ENCODE measurements at regions not wholly inside any gene's neighbourhood (a gene's known extent, or its start where the extent isn't known, plus 50 kb on each side); places are given as distances from the start of the nearest gene placed in this dataset.

- WGBS (ENCODE audit: low lambda C conversion rate, missing lambda C conversion rate): 31% methylated on average over 2 of the region's 2 CpGs
- Histone ChIP-seq H3K9me2 (replicated peaks; ENCODE audit: insufficient read depth) (no peaks in the 10 kb centered on the region), H4K20me1 (ENCODE audit: insufficient read depth, poor library complexity, severe bottlenecking) (no peaks in the 10 kb centered on the region), H3K79me2 (no peaks in the 10 kb centered on the region), H2AFZ (peak overlapping the region; percentile 12), H3K9me3 (ENCODE audit: low read depth) (no peaks in the 10 kb centered on the region), H3K27ac (peak overlapping the region; percentile 13), H3K4me1 (ENCODE audit: insufficient read depth) (no peaks in the 10 kb centered on the region), H3K4me3 (no peak overlapping the region), H3K27me3 (no peaks in the 10 kb centered on the region), H3K36me3 (replicated peaks; ENCODE audit: insufficient read depth, low read depth) (no peaks in the 10 kb centered on the region), H3K4me2 (peak overlapping the region; percentile 35)
- no peak for DNase-seq (ENCODE audit: low spot score)
- no peak for TF ChIP-seq EZH2 (IDR thresholded peaks at IDR 0.05; ENCODE audit: borderline replicate concordance)
- TF ChIP-seq CTCF (IDR thresholded peaks at IDR 0.05; ENCODE audit: poor library complexity): no peak
- TF ChIP-seq EZH2phosphoT487 (IDR thresholded peaks at IDR 0.05; ENCODE audit: low read depth, severe bottlenecking, unreplicated experiment): no peak
Observed at GRCh38 chr10:58451193-58451889, 61.3 kb upstream of the BICC1 start.

- H3K4me2 ChIP-seq: no peak overlapping the region
- H3K36me3 ChIP-seq (replicated peaks; ENCODE audit: insufficient read depth, low read depth): no peaks in the 10 kb centered on the region
- no peaks in the 10 kb centered on the region for H3K9me2 ChIP-seq (replicated peaks; ENCODE audit: insufficient read depth)
- no peaks in the 10 kb centered on the region for H3K27me3 ChIP-seq
- TF ChIP-seq CTCF (IDR thresholded peaks at IDR 0.05; ENCODE audit: poor library complexity): no peak
- no peak for TF ChIP-seq EZH2 (IDR thresholded peaks at IDR 0.05; ENCODE audit: borderline replicate concordance)
- TF ChIP-seq EZH2phosphoT487 (IDR thresholded peaks at IDR 0.05; ENCODE audit: low read depth, severe bottlenecking, unreplicated experiment): no peak
- H3K9me3 ChIP-seq (ENCODE audit: low read depth): no peaks in the 10 kb centered on the region
- H2AFZ ChIP-seq: no peak overlapping the region
- H3K4me1 ChIP-seq (ENCODE audit: insufficient read depth): no peaks in the 10 kb centered on the region
- no peaks in the 10 kb centered on the region for H3K79me2 ChIP-seq
- H3K27ac ChIP-seq: no peak overlapping the region
- WGBS (ENCODE audit: low lambda C conversion rate, missing lambda C conversion rate): 71% methylated on average over 3 of the region's 3 CpGs
- H4K20me1 ChIP-seq (ENCODE audit: insufficient read depth, poor library complexity, severe bottlenecking): no peaks in the 10 kb centered on the region
- DNase-seq (ENCODE audit: low spot score): no peak
- H3K4me3 ChIP-seq: no peak overlapping the region
Observed at GRCh38 chr10:58453105-58453504, 59.6 kb upstream of the BICC1 start.

- DNase-seq (ENCODE audit: low spot score): no peak
- Histone ChIP-seq H3K4me2 (no peak overlapping the region), H3K4me3 (no peak overlapping the region), H2AFZ (no peak overlapping the region), H3K27ac (no peak overlapping the region), H3K9me3 (ENCODE audit: low read depth) (no peaks in the 10 kb centered on the region), H3K36me3 (replicated peaks; ENCODE audit: insufficient read depth, low read depth) (no peaks in the 10 kb centered on the region), H4K20me1 (ENCODE audit: insufficient read depth, poor library complexity, severe bottlenecking) (no peaks in the 10 kb centered on the region), H3K4me1 (ENCODE audit: insufficient read depth) (no peaks in the 10 kb centered on the region), H3K9me2 (replicated peaks; ENCODE audit: insufficient read depth) (no peaks in the 10 kb centered on the region), H3K79me2 (no peaks in the 10 kb centered on the region), H3K27me3 (no peaks in the 10 kb centered on the region)
- no peak for TF ChIP-seq EZH2 (IDR thresholded peaks at IDR 0.05; ENCODE audit: borderline replicate concordance)
- no peak for TF ChIP-seq EZH2phosphoT487 (IDR thresholded peaks at IDR 0.05; ENCODE audit: low read depth, severe bottlenecking, unreplicated experiment)
- WGBS (ENCODE audit: low lambda C conversion rate, missing lambda C conversion rate): 89% methylated on average over 2 of the region's 2 CpGs
Observed at GRCh38 chr10:58456179-58456578, 56.5 kb upstream of the BICC1 start.

GRCh38 chr10:58457761-58458616, 54.7 kb upstream of the BICC1 start:
- TF ChIP-seq EZH2 (IDR thresholded peaks at IDR 0.05; ENCODE audit: borderline replicate concordance) (no peak), CTCF (IDR thresholded peaks at IDR 0.05; ENCODE audit: poor library complexity) (no peak), EZH2phosphoT487 (IDR thresholded peaks at IDR 0.05; ENCODE audit: low read depth, severe bottlenecking, unreplicated experiment) (no peak)
- no peak overlapping the region for H2AFZ ChIP-seq
- H3K27ac ChIP-seq: peak overlapping the region; percentile 45
- no peaks in the 10 kb centered on the region for H3K4me1 ChIP-seq (ENCODE audit: insufficient read depth)
- no peak overlapping the region for H3K4me3 ChIP-seq
- DNase-seq (ENCODE audit: low spot score): no peak
- H3K27me3 ChIP-seq: no peaks in the 10 kb centered on the region
- H3K4me2 ChIP-seq: no peak overlapping the region
- no peaks in the 10 kb centered on the region for H3K36me3 ChIP-seq (replicated peaks; ENCODE audit: insufficient read depth, low read depth)
- no peaks in the 10 kb centered on the region for H3K79me2 ChIP-seq
- no peaks in the 10 kb centered on the region for H3K9me2 ChIP-seq (replicated peaks; ENCODE audit: insufficient read depth)
- H3K9me3 ChIP-seq (ENCODE audit: low read depth): peaks cover 1% of the 10 kb centered on the region
- no peaks in the 10 kb centered on the region for H4K20me1 ChIP-seq (ENCODE audit: insufficient read depth, poor library complexity, severe bottlenecking)
- WGBS (ENCODE audit: low lambda C conversion rate, missing lambda C conversion rate): 50% methylated on average over 3 of the region's 3 CpGs
